ENCODE measurements at regions not wholly inside any gene's neighbourhood (a gene's known extent, or its start where the extent isn't known, plus 50 kb on each side); places are given as distances from the start of the nearest gene placed in this dataset.

DNA sequence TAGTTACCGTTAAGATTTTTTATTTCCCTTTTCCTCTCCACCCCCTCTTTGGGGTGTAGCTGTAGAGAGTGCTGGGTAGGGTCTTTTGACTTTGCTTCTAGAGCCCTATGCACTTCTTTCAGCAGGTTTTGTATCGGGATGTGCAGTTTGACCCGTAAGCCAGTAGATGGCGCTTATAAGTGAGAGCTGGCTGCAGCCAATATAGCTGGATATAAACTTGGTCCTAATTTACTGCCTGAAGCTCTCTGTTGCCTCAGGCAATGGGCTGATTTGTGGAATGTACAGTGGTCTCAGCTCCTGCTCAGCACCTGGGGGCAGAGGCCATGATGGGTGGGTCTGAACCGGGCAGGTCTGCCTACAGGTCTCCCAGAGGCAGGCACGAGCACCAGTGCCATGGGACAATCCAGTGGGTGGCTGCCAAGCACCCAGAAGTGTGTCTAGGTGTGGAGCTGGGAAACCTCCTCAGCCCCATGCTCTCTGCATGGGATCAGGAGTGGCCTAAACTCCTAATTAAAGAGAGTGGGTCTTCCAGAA, 146.5 kb downstream of the SPANXN1 start:
- TF ChIP-seq, protein P1, sequence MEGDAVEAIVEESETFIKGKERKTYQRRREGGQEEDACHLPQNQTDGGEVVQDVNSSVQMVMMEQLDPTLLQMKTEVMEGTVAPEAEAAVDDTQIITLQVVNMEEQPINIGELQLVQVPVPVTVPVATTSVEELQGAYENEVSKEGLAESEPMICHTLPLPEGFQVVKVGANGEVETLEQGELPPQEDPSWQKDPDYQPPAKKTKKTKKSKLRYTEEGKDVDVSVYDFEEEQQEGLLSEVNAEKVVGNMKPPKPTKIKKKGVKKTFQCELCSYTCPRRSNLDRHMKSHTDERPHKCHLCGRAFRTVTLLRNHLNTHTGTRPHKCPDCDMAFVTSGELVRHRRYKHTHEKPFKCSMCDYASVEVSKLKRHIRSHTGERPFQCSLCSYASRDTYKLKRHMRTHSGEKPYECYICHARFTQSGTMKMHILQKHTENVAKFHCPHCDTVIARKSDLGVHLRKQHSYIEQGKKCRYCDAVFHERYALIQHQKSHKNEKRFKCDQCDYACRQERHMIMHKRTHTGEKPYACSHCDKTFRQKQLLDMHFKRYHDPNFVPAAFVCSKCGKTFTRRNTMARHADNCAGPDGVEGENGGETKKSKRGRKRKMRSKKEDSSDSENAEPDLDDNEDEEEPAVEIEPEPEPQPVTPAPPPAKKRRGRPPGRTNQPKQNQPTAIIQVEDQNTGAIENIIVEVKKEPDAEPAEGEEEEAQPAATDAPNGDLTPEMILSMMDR (IDR thresholded peaks at IDR 0.05): no peak
- no peak for TF ChIP-seq POLR2A (IDR thresholded peaks at IDR 0.05)

Measured in Peyer's patch (tissue), 4 donors.